LNCaP clone FGC (cell line): ENCODE measurements at regions not wholly inside any gene's neighbourhood (a gene's known extent, or its start where the extent isn't known, plus 50 kb on each side); places are given as distances from the start of the nearest gene placed in this dataset.
"Not testable (repeated sequence)": the region's sequence is repeated elsewhere in the genome, so short reads cannot be mapped to it uniquely, and the experiment has no call there.

Experiments used
- DNase-seq: peaks from one replicate; pipeline ENCODE4 v3.0.0-alpha.2; 2011; ENCODE audit warnings: low read depth
- H3K4me3 ChIP-seq: 2 replicates; pipeline ENCODE4 v1.5.1; 2011; ENCODE audit warnings: mild to moderate bottlenecking, low read depth, low read length, control low read depth
- CTCF ChIP-seq: IDR thresholded peaks from 2 replicates; pipeline ENCODE4 v1.5.1; 2012; ENCODE audit warnings: mild to moderate bottlenecking; ENCODE audit not compliant: control insufficient read depth, insufficient read depth; ENCODE audit errors: extremely low read depth

DNA sequence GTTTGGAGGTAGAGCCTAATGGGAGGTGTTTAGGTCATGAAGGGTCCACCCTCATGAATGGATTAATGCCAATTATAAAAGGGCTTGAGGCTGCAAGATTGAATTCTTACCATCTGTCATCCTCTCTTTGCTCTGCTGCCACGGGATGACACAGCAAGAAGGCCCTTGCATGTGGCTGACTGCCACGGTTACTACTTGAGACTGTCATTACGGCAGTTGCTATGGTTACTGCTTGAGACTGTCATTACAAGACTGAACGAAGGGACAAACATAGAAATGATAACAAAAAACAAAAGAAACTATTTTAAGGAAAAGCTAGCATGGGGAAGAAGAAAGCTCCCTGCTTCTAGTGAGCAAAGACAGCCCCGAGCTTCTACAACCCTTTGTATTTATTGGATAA is 715.0 kb downstream of the TFAP2A start:
- DNase-seq = no peak
- no peak overlapping the region for H3K4me3 ChIP-seq
- no peak for TF ChIP-seq CTCF

DNA sequence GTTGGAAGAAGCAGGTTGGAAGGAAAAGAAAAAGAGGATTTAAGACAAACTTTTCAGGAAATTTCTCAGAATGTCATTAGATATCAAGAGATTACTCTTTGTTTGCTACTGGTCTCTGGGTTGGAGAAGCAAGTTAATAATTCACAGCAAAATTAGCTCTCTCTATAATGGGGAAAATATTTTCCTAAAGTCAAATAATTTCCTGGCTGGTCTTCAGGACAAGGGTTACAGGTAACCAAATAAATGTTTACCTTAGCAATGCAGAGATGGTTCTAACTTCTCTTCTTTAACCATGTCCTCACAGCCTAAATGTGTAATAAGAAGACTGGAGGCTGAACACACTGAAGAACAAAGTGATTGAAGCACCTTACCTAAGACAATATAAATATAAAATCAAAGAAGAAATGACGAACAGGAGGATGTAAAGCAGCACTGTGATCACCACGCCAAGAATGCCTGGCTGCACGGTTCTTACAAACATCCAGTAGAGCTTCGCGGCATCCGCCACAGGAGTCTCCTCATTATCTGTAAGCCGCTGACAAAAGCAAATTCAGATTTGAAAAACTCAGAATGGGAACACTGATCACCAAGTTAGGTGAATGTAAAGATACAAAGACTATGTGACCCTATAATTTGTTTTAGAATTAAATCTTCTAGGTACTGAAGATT is 717.5 kb downstream of the TFAP2A start:
- H3K4me3 ChIP-seq = no peak overlapping the region
- DNase-seq = no peak
- no peak for TF ChIP-seq CTCF

- no peak for TF ChIP-seq CTCF
- H3K4me3 ChIP-seq = no peak overlapping the region
- no peak for DNase-seq
Measured at GRCh38 chr6:9690388-9690787, 724.5 kb downstream of the TFAP2A start.

DNA sequence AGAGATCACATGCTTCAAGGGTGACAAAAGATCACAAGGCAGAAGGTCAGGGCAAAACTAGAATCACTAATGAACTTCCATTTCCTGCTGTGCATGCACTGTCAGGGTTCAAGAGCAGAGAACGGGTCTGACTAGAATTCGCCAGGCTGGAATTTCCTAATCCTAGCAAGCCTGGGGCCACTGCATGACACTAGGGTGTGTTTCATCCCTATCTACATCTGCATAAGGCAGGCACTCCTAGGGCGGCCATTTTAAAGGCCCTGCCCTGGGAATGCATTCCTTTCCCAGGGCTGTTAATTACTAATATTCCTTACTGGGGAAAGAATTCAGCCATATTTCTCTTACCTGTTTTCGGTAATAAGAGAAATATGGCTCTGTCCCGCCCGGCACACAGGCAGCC is 734.1 kb downstream of the TFAP2A start:
- DNase-seq = not testable (repeated sequence)

DNA sequence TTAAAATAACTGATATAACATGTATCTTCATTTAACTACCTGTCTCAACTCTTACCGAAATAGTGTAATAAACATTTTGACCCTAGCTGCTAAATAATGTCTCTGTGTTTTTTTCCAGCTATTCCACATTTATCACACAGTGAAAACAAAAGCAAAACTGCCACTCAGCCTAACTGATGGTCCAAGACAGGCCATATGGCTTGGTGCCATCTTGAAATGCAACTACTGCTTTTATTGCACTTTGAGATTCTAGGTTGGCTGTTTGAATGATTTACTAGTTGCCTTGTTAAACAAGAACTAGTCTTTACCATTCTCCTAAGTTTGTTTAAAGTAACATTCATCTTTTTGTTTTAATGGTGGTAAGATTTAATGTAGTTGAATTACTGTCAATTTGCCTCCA is 739.8 kb downstream of the TFAP2A start:
- no peak for TF ChIP-seq CTCF
- peak; percentile 59 for DNase-seq

More for the DNA sequence above, 734.1 kb downstream of the TFAP2A start:
- not testable (repeated sequence) for H3K4me3 ChIP-seq

GRCh38 chr6:9659848-9660247 is 755.0 kb downstream of the TFAP2A start:
- H3K4me3 ChIP-seq = no peak overlapping the region
- no peak for TF ChIP-seq CTCF
- DNase-seq = no peak

More for the DNA sequence above, 739.8 kb downstream of the TFAP2A start:
- no peak overlapping the region for H3K4me3 ChIP-seq

DNA sequence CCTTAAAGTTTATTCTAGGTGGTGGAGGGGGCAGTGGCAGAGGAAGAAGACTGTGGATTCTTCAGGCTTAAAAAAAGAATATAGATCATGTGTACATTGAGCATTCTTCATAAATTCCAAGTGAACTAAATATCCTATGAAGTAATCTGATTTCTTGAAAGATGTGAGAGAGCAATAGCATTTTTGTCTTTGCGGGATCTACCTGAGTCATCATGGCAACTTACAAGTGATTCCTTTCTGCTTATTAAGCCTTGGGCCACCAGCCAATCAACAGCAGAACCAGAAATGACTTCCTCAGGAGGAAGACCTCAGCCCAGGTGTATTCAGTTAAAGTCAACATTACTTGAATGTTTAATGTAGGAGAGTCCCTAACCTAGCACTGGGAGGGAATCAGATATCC is 756.9 kb downstream of the TFAP2A start:
- DNase-seq = no peak
- TF ChIP-seq CTCF = no peak
- H3K4me3 ChIP-seq = no peak overlapping the region
